Skin of body (tissue), 1 donor: ENCODE measurements at regions not wholly inside any gene's neighbourhood (a gene's known extent, or its start where the extent isn't known, plus 50 kb on each side); places are given as distances from the start of the nearest gene placed in this dataset.
A peak's percentile ranks its signal among the peaks of the same experiment; 100 is the strongest.

ENCODE experiments used
- DNase-seq: peaks from one replicate; lab custom pipeline; 2025; lab: John Stamatoyannopoulos, UW

GRCh38 chr1:98331718-98332311, 329.7 kb upstream of the SNX7 start:
- no peak for DNase-seq

- DNase-seq: no peak
Measured at GRCh38 chr1:98331243-98331642, 330.3 kb upstream of the SNX7 start.

- DNase-seq: no peak
Measured at GRCh38 chr1:98330224-98330623, 331.3 kb upstream of the SNX7 start.

- no peak for DNase-seq
Measured at GRCh38 chr1:98328855-98329254, 332.7 kb upstream of the SNX7 start.

- peak; percentile 0 for DNase-seq
Measured at GRCh38 chr1:98327220-98327861, 334.2 kb upstream of the SNX7 start.

GRCh38 chr1:98325646-98326440, 335.7 kb upstream of the SNX7 start:
- DNase-seq: no peak

- DNase-seq: no peak
Measured at GRCh38 chr1:98323906-98324358, 337.6 kb upstream of the SNX7 start.

GRCh38 chr1:98323388-98323787, 338.1 kb upstream of the SNX7 start:
- peak; percentile 0 for DNase-seq

GRCh38 chr1:98322966-98323365, 338.6 kb upstream of the SNX7 start:
- DNase-seq: no peak

GRCh38 chr1:98322086-98322485, 339.4 kb upstream of the SNX7 start:
- DNase-seq: no peak

- no peak for DNase-seq
Measured at GRCh38 chr1:98321191-98321590, 340.3 kb upstream of the SNX7 start.

- DNase-seq: peak; percentile 9
Measured at GRCh38 chr1:98316286-98316905, 345.1 kb upstream of the SNX7 start.

- DNase-seq: no peak
Measured at GRCh38 chr1:98315309-98315708, 346.2 kb upstream of the SNX7 start.

GRCh38 chr1:98314601-98315000, 346.9 kb upstream of the SNX7 start:
- no peak for DNase-seq

GRCh38 chr1:98306517-98307089, 354.9 kb upstream of the SNX7 start:
- no peak for DNase-seq

- DNase-seq: no peak
Measured at GRCh38 chr1:98305362-98305761, 356.2 kb upstream of the SNX7 start.

GRCh38 chr1:98304888-98305287, 356.6 kb upstream of the SNX7 start:
- DNase-seq: no peak

- DNase-seq: no peak
Measured at GRCh38 chr1:98299861-98300260, 361.7 kb upstream of the SNX7 start.

GRCh38 chr1:98299313-98299712, 362.2 kb upstream of the SNX7 start:
- DNase-seq: no peak

- DNase-seq: no peak
Measured at GRCh38 chr1:98298319-98298718, 363.2 kb upstream of the SNX7 start.

GRCh38 chr1:98296681-98297080, 364.8 kb upstream of the SNX7 start:
- DNase-seq: no peak

- DNase-seq: no peak
Measured at GRCh38 chr1:98294127-98294526, 367.4 kb upstream of the SNX7 start.
